ENCODE measurements at regions not wholly inside any gene's neighbourhood (a gene's known extent, or its start where the extent isn't known, plus 50 kb on each side); places are given as distances from the start of the nearest gene placed in this dataset.
A peak's percentile ranks its signal among the peaks of the same experiment; 100 is the strongest.

DNA sequence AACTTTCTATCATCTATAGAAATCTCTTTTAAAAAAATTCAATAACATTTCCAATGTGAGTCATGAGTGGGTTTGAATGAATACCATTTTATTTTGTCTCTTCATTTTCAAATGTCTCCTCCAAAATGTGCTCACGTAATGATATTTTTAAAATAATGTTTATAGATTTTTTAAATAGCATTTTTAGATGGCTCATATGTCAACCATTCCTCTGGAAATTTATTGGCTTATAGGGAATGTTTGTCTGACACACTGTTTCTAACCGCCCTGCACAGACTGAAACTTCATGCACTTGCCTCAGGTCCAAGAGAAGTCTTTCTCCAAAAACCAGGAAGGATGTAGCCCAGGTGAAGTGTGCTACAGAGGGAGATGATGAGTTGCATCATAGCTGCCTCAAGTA lies 88.8 kb upstream of the PLEKHG7 start (continued):
- TF ChIP-seq CHD2 (IDR thresholded peaks at IDR 0.05; ENCODE audit: borderline replicate concordance, low read depth, low read length) (no peak), KAT2A (conservative IDR thresholded peaks at IDR 0.05; ENCODE audit: control insufficient read depth, low read depth, low read length) (no peak), NFYB (IDR thresholded peaks at IDR 0.05; ENCODE audit: insufficient read depth, low read depth, low read length) (no peak), POLR2AphosphoS2 (IDR thresholded peaks at IDR 0.05; ENCODE audit: low read depth, low read length) (no peak)

DNA sequence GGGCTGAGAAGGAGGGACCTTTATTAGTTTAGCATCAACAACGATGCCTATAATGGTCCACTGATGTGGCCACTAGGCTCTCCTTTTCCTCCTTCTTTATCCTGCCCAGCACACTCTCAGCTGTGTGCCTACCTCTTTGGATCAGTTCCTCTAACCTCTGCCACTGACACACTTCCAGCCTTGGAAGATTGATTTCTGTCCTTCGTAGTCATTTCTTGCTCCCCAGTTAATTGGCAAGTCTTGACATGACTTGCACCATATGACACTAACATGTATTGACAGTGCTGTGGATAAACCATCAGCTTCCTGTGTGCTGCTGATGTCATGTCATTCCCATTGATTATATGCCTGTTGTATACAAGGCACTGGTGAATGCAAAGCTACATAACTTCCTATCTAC lies 90.2 kb upstream of the PLEKHG7 start:
- DNase-seq (ENCODE audit: low read depth, low spot score) (no peak), ATAC-seq (peak; percentile 44), FAIRE-seq (no peak)
- H3K36me3 ChIP-seq (ENCODE audit: control insufficient read depth in 2 of 2, insufficient read depth in 2 of 2, low read length in 1 of 2): no peaks in the 10 kb centered on the region
- H3K9me3 ChIP-seq (replicated peaks; ENCODE audit: control insufficient read depth, insufficient read depth, low read length): no peaks in the 10 kb centered on the region; the same call in 2 of the 3 replicates
- peak; percentile 80; the same call in 1 of the 2 replicates for TF ChIP-seq IRF4 (IDR thresholded peaks at IDR 0.05; ENCODE audit: low read depth, low read length)
- TF ChIP-seq JUNB (IDR thresholded peaks at IDR 0.05): peak; percentile 78
- TF ChIP-seq CREM (IDR thresholded peaks at IDR 0.05; ENCODE audit: low read depth): peak; percentile 32; the same call in 1 of the 2 replicates
- TF ChIP-seq RUNX3 (IDR thresholded peaks at IDR 0.05; ENCODE audit: low read length): peak; percentile 17; the same call in 1 of the 2 replicates
- TF ChIP-seq BCL11A (IDR thresholded peaks at IDR 0.05; ENCODE audit: low read depth, low read length): peak; percentile 63; the same call in 1 of the 2 replicates
- TF ChIP-seq SPI1 (IDR thresholded peaks at IDR 0.05; ENCODE audit: borderline replicate concordance, insufficient read depth, low read depth, low read length): peak; percentile 52; the same call in 1 of the 2 replicates
- TF ChIP-seq GABPA (IDR thresholded peaks at IDR 0.05; ENCODE audit: low read depth): no peak
- no peak for TF ChIP-seq MEF2B (IDR thresholded peaks at IDR 0.05; ENCODE audit: partially characterized antibody, poor library complexity, severe bottlenecking)
- TF ChIP-seq EZH2 (IDR thresholded peaks at IDR 0.05; ENCODE audit: borderline replicate concordance, control insufficient read depth, low read depth, low read length): no peak
- TF ChIP-seq IKZF2 (IDR thresholded peaks at IDR 0.05): 0 out of 4 replicates have a peak, but pooled peaks of 1 of the 2 experiments have one; percentile 32
- no peak for TF ChIP-seq SMAD5 (IDR thresholded peaks at IDR 0.05; ENCODE audit: low read depth)
- TF ChIP-seq, protein P1, sequence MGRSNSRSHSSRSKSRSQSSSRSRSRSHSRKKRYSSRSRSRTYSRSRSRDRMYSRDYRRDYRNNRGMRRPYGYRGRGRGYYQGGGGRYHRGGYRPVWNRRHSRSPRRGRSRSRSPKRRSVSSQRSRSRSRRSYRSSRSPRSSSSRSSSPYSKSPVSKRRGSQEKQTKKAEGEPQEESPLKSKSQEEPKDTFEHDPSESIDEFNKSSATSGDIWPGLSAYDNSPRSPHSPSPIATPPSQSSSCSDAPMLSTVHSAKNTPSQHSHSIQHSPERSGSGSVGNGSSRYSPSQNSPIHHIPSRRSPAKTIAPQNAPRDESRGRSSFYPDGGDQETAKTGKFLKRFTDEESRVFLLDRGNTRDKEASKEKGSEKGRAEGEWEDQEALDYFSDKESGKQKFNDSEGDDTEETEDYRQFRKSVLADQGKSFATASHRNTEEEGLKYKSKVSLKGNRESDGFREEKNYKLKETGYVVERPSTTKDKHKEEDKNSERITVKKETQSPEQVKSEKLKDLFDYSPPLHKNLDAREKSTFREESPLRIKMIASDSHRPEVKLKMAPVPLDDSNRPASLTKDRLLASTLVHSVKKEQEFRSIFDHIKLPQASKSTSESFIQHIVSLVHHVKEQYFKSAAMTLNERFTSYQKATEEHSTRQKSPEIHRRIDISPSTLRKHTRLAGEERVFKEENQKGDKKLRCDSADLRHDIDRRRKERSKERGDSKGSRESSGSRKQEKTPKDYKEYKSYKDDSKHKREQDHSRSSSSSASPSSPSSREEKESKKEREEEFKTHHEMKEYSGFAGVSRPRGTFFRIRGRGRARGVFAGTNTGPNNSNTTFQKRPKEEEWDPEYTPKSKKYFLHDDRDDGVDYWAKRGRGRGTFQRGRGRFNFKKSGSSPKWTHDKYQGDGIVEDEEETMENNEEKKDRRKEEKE (IDR thresholded peaks at IDR 0.05): no peak
- peak; percentile 48; the same call in 1 of the 2 replicates for TF ChIP-seq EED (IDR thresholded peaks at IDR 0.05; ENCODE audit: low read depth)
- H4K20me1 ChIP-seq (ENCODE audit: control insufficient read depth, insufficient read depth): no peaks in the 10 kb centered on the region
- no peak overlapping the region for H3K9ac ChIP-seq (ENCODE audit: control insufficient read depth, insufficient read depth, low read length)
- 63% methylated on average over 2 of the region's 2 CpGs for WGBS (ENCODE audit: insufficient coverage, insufficient replicate concordance, low lambda C conversion rate, missing lambda C conversion rate)
- no peaks in the 10 kb centered on the region for H3K79me2 ChIP-seq (ENCODE audit: control insufficient read depth, insufficient read depth, low read length)
- H3K4me1 ChIP-seq (ENCODE audit: control insufficient read depth, insufficient read depth, low read length): no peaks in the 10 kb centered on the region
- RAD21 ChIA-PET (ENCODE audit: unreplicated experiment): no interaction called here
- no peak overlapping the region for H3K4me3 ChIP-seq
- in situ Hi-C loops (cut with MboI) (no loop called here), intact Hi-C loops (cut with micrococcal nuclease; ENCODE audit: unreplicated experiment) (no loop called here)
- H3K27ac ChIP-seq (ENCODE audit: control insufficient read depth, insufficient read depth): no peak overlapping the region
- SMC1A ChIA-PET (ENCODE audit: uncharacterized antibody, unreplicated experiment): interaction anchor here (0.6 to 1.2 kb wide), 4 partner anchors 11 to 801 kb away, joined by 3 read pairs; no protein-coding TSS in a partner anchor
- no peak overlapping the region for H3K4me2 ChIP-seq (ENCODE audit: control insufficient read depth, insufficient read depth)
- no peaks in the 10 kb centered on the region for H3K27me3 ChIP-seq (replicated peaks in 1 of 2; ENCODE audit: control insufficient read depth in 2 of 2, insufficient read depth in 2 of 2, low read length in 1 of 2)
- CTCF ChIA-PET: interaction anchor here (1.0 kb wide), 1 partner anchor 37 kb away, joined by 4 read pairs; no protein-coding TSS in a partner anchor
- no TSS peak for BruUV-seq (replicated peaks)
- no peak overlapping the region for H2AFZ ChIP-seq (ENCODE audit: control insufficient read depth, low read depth, low read length)
- POLR2A ChIA-PET: interaction anchor here (0.6 kb wide), 1 partner anchor 239 kb away, joined by 3 read pairs; no protein-coding TSS in a partner anchor

All from GM12878 (cell line).